Suprapubic skin (tissue), 4 donors: ENCODE measurements at regions not wholly inside any gene's neighbourhood (a gene's known extent, or its start where the extent isn't known, plus 50 kb on each side); places are given as distances from the start of the nearest gene placed in this dataset.

Source experiments
- DNase-seq, 2 donors: peaks; one replicate each; pipeline ENCODE4 v3.0.0-alpha.2; 2019; ENCODE audit warnings: low spot score in 2 of 2
- H3K27ac ChIP-seq: fragments of 200-600 bp; sonication (generic); one replicate; pipeline ENCODE4 v1.5.1; 2019
- H3K27me3 ChIP-seq: fragments of 200-600 bp; sonication (generic); one replicate; pipeline ENCODE4 v1.5.1; 2019
- H3K36me3 ChIP-seq: fragments of 200-600 bp; sonication (generic); one replicate; pipeline ENCODE4 v1.5.1; 2019
- H3K4me1 ChIP-seq: fragments of 200-600 bp; sonication (generic); one replicate; pipeline ENCODE4 v1.5.1; 2019
- H3K4me3 ChIP-seq: fragments of 200-600 bp; sonication (generic); one replicate; pipeline ENCODE4 v1.5.1; 2019; ENCODE audit warnings: mild to moderate bottlenecking
- H3K9me3 ChIP-seq: fragments of 200-600 bp; sonication (generic); one replicate; pipeline ENCODE4 v1.5.1; 2019
- CTCF ChIP-seq, 2 donors: fragments of 200-600 bp in 1 of 2; fragments of 450-650 bp in 1 of 2; sonication (generic) in 1 of 2; IDR thresholded peaks; one replicate each; pipeline ENCODE4 v1.5.1; 2016 to 2019; ENCODE audit warnings: antibody characterized with exemption in 2 of 2, mild to moderate bottlenecking in 1 of 2, moderate library complexity in 1 of 2
- EP300 ChIP-seq: sonication (generic); formaldehyde crosslinking; IDR thresholded peaks from one replicate; pipeline ENCODE4 v1.6.1; 2017; ENCODE audit warnings: antibody characterized with exemption
- POLR2A ChIP-seq, 2 donors: fragments of 450-650 bp; IDR thresholded peaks; one replicate each; pipeline ENCODE4 v1.6.1; 2017; ENCODE audit warnings: antibody characterized with exemption in 2 of 2, mild to moderate bottlenecking in 2 of 2, moderate library complexity in 2 of 2
- POLR2AphosphoS5 ChIP-seq, 3 donors: sonication (generic); formaldehyde crosslinking; IDR thresholded peaks; one replicate each; pipeline ENCODE4 v1.6.1; 2017; ENCODE audit warnings: antibody characterized with exemption in 3 of 3
- WGBS: methylation state at CpG from one replicate; pipeline ENCODE4 v1.1.5; 2018; 5-methylcytosine and 5-hydroxymethylcytosine counted together

- Histone ChIP-seq H3K27me3 (no peaks in the 10 kb centered on the region), H3K4me3 (peak overlapping the region; percentile 32), H3K27ac (no peak overlapping the region), H3K4me1 (peaks cover 16% of the 10 kb centered on the region), H3K36me3 (no peaks in the 10 kb centered on the region), H3K9me3 (no peaks in the 10 kb centered on the region)
- DNase-seq, result no peak
- TF ChIP-seq POLR2AphosphoS5 (IDR thresholded peaks at IDR 0.05) (no peak), POLR2A (IDR thresholded peaks at IDR 0.05) (no peak), CTCF (IDR thresholded peaks at IDR 0.05) (no peak), EP300 (no peak)
- WGBS, result 15% methylated on average over 22 of the region's 33 CpGs
Observed at GRCh38 chrX:39613482-39613995, 484.2 kb downstream of the BCOR start.

GRCh38 chrX:39613997-39614679 lies 483.6 kb downstream of the BCOR start:
- Histone ChIP-seq H3K9me3 (no peaks in the 10 kb centered on the region), H3K4me3 (peak overlapping the region; percentile 32), H3K27ac (no peak overlapping the region), H3K36me3 (no peaks in the 10 kb centered on the region), H3K4me1 (peaks cover 16% of the 10 kb centered on the region), H3K27me3 (no peaks in the 10 kb centered on the region)
- TF ChIP-seq POLR2A (IDR thresholded peaks at IDR 0.05), result no peak
- no peak for TF ChIP-seq POLR2AphosphoS5 (IDR thresholded peaks at IDR 0.05)
- TF ChIP-seq EP300, result no peak
- TF ChIP-seq CTCF (IDR thresholded peaks at IDR 0.05), result no peak
- 18% methylated on average over 23 of the region's 23 CpGs for WGBS
- DNase-seq, result no peak

GRCh38 chrX:39614680-39614998 lies 483.1 kb downstream of the BCOR start:
- TF ChIP-seq POLR2AphosphoS5 (IDR thresholded peaks at IDR 0.05), result no peak
- TF ChIP-seq CTCF (IDR thresholded peaks at IDR 0.05), result no peak
- no peaks in the 10 kb centered on the region for H3K27me3 ChIP-seq
- H3K27ac ChIP-seq, result no peak overlapping the region
- DNase-seq, result no peak
- no peak overlapping the region for H3K4me3 ChIP-seq
- 38% methylated on average over 4 of the region's 4 CpGs for WGBS
- no peaks in the 10 kb centered on the region for H3K9me3 ChIP-seq
- H3K4me1 ChIP-seq, result peaks cover 16% of the 10 kb centered on the region
- H3K36me3 ChIP-seq, result no peaks in the 10 kb centered on the region

GRCh38 chrX:39616098-39616729 lies 481.5 kb downstream of the BCOR start:
- Histone ChIP-seq H3K27me3 (no peaks in the 10 kb centered on the region), H3K36me3 (no peaks in the 10 kb centered on the region), H3K9me3 (no peaks in the 10 kb centered on the region), H3K27ac (no peak overlapping the region), H3K4me3 (no peak overlapping the region), H3K4me1 (peaks cover 16% of the 10 kb centered on the region)
- no peak for TF ChIP-seq POLR2AphosphoS5 (IDR thresholded peaks at IDR 0.05)
- no peak for TF ChIP-seq CTCF (IDR thresholded peaks at IDR 0.05)
- 63% methylated on average over 5 of the region's 5 CpGs for WGBS
- DNase-seq, result no peak

- WGBS, result 74% methylated on average over 8 of the region's 8 CpGs
- H3K4me1 ChIP-seq, result peaks cover 16% of the 10 kb centered on the region
- H3K36me3 ChIP-seq, result no peaks in the 10 kb centered on the region
- no peaks in the 10 kb centered on the region for H3K27me3 ChIP-seq
- TF ChIP-seq EP300, result no peak
- TF ChIP-seq POLR2A (IDR thresholded peaks at IDR 0.05), result no peak
- TF ChIP-seq POLR2AphosphoS5 (IDR thresholded peaks at IDR 0.05), result no peak
- TF ChIP-seq CTCF (IDR thresholded peaks at IDR 0.05), result no peak
- no peak overlapping the region for H3K4me3 ChIP-seq
- no peaks in the 10 kb centered on the region for H3K9me3 ChIP-seq
- no peak overlapping the region for H3K27ac ChIP-seq
- DNase-seq, result no peak
Observed at GRCh38 chrX:39616731-39617130, 481.0 kb downstream of the BCOR start.
